HG02970 (cell line): ENCODE measurements at regions not wholly inside any gene's neighbourhood (a gene's known extent, or its start where the extent isn't known, plus 50 kb on each side); places are given as distances from the start of the nearest gene placed in this dataset.
"Not testable (repeated sequence)": the region's sequence is repeated elsewhere in the genome, so short reads cannot be mapped to it uniquely, and the experiment has no call there.

Source experiments
- ATAC-seq: cut with Tn5 transposase; IDR thresholded peaks from one replicate; pipeline ENCODE4 v1.9.1; 2021; ENCODE audit warnings: mild to moderate bottlenecking, moderate library complexity, moderate number of reproducible peaks; ENCODE audit not compliant: unreplicated experiment, low FRiP score

DNA sequence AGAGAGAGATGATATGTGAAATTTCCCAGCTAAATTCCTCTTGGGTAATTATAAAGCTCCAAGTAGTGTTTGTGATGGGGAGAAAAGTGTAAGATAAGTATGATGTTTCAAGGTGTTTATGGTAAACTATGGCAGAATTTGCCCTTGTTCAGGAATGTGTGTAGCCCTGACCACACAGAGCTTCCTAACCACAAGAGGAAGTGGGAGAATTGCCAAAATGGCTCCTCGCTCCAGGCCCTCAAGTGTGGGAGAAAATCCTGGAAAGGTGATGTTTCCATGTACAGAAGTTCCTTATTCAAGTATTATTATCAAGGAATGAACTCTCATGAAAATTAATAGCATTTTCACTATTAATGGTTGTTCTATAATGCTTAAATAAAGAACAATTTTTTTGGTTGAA, 878.3 kb downstream of the TDRD15 start:
- ATAC-seq, result no peak

DNA sequence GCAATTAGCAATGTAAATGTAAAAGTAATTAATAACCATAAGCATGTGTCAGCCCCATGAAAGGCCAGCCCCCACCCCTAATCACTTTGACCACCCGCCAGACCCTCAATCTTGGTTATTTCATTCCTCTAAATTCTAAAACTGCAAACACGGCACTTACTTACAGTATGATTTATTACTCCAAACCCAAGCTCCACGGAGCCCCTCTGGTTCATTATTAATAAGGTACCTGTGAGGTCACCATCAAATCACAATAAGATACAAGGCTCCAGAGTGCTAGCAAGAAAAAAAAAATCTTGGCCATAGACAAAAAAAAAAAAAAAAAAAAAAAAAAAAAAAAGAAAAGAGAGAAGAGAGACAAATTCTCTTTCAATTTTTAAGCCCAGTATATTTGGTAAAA, 879.5 kb downstream of the TDRD15 start:
- no peak for ATAC-seq

DNA sequence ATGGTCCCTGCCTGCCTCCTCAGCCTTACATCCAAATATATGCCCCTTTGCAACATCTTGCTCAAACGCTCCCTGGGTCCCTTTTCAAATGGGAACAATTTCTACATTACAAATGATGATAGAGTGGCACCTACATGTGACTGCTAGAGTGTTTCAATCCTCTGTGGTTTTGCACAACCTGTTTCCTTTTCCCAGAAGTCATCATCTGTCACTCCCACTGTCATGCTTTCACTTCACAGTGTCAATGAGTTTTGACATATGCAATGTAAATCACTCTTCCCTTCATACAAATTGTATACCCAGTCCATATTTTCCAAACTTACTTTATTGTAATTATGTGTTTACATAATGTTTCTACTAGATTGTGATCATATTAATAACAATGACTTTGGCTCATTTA, 887.3 kb downstream of the TDRD15 start:
- ATAC-seq, result no peak

DNA sequence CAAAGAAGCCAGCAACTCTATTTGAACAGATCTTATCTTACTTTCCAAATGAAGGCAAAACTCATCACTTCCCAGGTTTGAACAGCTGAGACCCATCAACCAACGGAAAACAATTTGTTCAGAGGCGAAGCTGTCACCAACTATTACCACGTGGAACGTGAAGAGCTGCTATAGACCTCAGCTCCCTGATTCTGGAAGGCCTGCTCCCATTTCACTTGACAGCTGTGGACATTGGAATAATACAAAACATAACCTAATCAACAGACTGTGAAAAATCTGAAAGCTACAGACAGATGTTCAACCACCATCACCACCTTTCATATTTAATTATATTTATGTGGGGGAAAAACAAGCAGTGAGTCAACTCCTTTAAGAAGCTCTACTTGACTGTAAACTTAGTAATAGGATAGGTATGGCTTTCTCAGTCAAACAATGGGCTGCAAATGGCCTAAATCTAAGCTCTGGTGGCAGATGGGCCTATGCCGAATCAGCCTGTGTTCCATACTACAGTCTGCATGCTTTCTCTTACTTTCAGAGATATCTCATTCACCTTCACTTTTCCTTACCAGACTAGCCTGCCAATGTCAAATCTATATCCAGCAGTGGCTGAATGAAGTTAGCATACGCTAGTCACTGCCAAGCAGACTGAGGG, 896.4 kb downstream of the TDRD15 start:
- no peak for ATAC-seq

DNA sequence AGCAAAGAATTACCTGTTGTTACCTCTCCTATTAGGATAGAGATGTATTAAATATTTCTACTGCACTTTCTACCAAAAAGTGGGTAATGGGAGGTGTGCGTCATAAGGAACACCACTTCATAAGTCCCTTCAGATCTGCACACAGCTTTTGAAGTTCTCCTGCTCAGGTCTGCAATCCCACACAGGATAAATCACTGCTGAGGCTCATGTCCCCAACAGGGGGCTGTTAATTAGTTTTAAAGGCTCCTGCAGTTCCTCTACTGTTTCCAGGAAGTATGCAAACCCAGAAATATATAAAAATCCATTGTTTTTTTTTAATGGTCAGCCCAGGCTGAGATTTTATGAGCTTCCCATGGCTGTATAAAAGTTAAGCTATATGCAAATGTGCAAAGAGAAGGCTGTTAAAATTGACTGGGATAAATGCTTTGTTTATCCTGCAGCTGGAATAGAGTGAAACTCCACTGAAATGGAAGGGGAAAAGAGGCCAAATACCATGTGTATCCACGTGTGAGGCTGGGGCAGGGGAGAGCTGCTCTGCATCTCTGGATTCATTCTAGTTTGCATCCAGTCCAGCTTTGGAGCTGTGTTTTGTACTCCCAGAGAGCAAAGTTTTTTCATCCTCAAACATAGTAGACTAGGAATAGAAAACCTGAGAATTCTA, 903.7 kb downstream of the TDRD15 start:
- ATAC-seq, result no peak

DNA sequence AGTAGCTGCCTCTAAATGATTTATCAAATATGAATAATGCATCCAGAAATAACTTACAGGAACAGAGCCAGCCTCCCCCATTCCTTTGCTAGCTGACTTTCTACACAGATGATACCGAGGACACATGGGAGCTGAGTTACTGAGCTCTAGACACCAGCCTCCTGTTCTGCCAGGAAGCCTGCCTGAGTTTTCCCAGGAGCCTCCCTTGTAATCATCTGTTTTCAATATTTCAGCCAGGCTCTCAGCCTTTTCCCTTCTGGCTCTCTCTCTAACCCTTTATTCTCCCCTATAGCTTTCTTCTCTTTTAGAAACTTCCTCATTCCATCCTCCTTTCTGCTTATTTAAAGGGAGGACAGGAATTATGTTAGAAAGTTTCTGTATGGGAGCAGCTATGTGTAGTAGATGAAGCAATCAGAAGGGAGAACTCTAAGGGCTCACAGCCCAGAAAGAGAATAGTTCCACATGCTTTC, 911.6 kb downstream of the TDRD15 start:
- no peak for ATAC-seq

DNA sequence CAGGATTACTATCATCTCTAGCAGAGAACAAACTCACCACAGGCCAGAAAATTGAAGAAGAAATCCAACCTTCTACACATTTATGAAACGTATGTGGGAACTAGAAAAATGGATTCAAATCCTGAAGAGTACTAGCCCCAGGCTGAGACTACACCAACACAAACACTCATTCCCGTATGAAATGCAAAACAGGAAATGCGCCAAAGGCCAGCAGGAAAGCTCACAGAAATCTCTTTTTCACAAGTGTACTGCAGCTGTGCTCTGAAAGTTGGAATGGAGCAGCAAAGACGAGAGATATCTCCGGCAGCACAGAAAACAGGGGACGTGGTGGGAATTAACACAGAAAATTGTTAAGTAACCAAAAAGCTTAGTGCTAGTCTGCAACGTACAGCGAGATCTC, 913.5 kb downstream of the TDRD15 start:
- ATAC-seq, result no peak

DNA sequence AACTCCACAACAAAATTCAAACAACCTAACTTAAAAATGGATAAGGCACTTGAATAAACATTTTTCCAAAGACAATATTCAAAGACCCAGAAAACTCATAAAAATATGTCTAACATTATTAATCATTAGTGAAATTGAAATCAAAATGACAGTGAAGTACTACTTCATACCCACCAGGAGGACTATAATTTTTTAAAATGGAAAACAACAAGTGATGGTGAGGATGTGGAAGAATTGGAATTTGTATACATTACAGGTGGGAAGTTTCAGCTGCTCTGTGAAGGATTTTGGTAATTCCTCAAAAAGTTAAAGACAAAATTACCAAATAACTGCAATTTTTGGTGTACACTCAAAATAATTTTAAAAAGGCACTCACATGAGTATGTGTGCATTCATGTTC, 920.0 kb downstream of the TDRD15 start:
- ATAC-seq, result no peak

DNA sequence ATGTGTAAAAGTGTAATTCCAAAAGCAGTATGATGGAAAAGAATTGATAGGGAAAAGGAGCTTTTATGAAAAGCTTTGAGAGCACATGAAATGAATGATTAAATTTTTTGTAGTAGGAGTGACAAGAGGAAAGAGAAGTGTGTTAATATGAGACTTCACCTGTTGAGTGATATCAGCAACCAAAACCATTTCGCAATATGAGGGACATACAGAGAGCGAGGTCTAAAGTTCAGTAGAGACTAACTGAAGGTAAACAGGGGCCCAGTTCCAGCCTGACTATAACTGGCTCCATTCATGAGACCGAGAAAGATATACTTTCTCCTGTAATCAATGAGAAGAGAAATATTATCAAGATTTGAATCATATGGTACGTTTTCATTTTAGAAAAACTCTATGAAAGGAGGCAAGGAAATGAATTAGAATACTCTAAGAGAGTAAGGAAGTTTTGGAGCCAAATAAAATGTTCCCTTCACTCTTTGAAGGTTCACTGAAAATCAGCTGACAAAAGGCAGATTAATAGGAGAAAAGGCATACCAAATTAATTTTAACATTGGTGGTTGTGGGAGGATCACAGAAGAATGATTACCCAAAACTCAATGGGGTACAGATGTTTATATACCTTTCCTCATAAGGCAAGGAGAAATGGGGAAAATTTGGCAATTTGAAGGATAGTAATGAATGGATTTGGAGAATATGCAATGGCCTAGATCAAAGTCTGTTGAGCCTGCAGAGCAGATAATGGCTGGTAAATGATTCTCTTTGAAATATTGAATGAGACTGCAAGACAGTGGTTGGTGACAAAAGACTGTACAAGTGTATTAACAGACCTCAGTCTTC, 932.2 kb downstream of the TDRD15 start:
- no peak for ATAC-seq

DNA sequence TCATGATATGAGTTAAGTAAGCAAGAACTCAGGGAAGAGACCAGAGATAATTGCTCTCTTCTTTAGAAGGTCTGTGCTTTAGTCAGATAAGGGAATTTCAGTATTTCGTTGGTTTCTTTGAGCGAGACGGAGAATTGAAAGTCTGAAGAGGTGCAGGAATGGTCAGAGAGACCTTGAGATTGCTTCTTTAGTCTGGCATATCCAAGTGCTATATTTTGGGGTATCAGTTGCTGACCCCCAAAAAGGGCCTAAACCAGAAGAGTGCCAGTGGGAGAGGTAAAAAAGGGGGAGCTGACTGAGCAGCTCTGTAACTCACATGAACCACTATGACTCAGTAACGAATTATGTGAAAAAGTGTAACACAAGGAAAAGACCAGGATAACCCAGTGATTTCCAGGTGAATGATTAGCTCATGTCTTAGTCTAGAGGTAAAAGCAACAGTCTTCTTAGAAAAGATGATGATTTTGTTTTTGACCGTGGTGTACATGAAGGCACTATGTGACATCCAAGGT, 932.9 kb downstream of the TDRD15 start:
- ATAC-seq, result no peak

DNA sequence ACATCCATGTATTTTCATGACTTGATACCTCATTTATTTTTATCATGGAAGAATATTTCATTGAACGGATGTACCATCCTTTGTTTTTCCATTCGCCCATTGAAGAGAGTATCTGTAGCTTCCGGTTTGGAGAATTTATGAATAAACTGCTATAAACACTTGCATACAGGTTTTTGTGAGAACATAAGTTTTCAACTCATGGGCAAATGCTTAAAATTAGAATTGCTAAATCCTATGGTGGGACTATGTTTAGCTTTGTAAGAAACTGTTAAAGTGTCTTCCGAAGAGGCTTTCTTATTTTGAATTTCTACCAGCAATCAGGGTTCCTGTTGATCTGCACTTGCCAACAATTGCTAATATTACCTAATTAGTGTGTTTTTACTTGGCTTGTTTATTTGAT, 938.9 kb downstream of the TDRD15 start:
- ATAC-seq, result no peak

DNA sequence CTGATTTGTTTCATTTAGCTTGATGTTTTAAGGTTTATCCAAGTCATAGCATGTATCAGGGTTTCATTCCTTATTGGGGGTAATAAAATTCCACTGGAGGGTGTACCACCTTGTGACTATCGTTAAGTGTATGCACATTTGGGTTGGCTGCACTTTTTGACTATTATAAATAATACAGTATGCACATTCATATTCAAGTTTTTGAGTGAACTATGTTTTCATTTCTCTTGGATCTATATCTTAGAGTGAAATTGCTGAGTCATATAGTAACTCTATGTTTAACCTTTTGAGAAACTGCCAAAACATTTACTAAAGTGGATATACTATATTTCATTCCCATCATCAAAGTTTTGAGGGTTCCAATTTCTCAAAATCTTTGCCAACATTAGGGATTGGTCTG, 952.7 kb downstream of the TDRD15 start:
- ATAC-seq, result no peak

DNA sequence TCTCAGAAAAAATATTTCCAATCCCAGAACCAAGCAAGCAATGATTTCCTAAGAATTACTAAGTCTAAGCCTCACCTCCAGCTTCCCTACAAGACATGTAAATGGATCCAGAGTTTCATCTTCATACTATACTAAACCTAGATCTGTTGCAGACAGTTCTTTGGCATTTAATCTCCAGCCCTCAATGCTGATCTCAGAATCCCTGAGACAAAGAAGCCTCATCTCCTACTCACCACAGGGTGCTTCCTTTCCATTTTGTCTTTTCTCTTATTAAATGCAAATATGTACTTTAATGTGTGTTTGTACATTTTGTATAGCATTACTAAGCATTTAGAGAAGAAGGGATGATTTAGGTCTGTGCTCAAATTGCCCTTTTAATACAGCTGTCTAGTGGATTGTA, 954.9 kb downstream of the TDRD15 start:
- no peak for ATAC-seq

DNA sequence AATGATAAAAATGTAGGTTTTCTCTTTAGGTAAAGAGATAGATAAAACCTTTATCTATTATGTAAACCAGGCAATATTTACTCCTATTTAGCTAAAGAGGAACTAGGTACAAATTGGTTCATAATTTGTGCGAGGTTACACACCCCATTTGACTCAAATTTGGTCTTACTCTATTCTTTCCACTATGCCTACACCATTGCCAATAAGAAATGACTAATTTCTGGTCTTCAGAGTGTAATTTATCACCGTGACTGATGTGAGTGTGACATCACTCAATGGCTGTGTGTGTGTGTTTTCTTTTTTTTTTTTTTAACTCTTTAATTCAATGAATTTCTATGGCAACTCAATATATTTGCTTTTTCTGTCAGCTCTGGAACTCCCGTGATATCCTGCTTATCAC, 955.8 kb downstream of the TDRD15 start:
- no peak for ATAC-seq

DNA sequence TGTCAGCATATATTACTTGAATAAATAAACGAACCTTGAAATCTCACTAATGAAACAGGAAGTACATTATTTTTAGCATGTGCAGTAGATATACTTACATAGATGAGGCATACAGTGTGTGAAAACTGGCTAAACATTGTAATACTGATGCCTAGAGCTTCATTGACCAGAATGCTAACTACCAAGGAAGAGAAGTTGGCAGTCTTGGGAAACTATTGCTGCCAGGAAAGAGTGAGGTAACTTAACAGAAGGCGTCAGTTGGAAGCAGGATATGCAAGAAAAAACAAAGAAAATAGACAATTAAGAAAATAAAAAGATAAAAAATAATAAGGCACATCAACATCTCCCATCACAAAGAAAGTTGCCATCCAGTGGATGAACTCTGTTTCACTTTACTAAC, 963.0 kb downstream of the TDRD15 start:
- ATAC-seq, result no peak

DNA sequence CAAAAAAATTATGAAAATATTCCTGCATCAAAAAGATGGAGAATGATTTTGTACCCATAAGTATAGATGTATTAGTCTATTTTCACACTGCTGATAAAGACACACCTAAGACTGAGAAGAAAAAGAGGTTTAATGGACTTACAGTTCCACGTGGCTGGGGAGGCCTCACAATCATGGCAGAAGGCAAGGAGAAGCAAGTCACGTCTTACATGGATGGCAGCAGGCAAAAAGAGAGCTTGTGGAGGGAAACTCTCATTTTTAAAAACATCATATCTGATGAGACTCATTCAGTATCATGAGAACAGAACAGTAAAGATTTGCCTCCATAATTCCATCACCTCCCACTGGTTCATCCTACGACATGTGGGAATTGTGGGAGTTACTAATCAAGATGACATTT, 979.8 kb downstream of the TDRD15 start:
- ATAC-seq, result not testable (repeated sequence)

DNA sequence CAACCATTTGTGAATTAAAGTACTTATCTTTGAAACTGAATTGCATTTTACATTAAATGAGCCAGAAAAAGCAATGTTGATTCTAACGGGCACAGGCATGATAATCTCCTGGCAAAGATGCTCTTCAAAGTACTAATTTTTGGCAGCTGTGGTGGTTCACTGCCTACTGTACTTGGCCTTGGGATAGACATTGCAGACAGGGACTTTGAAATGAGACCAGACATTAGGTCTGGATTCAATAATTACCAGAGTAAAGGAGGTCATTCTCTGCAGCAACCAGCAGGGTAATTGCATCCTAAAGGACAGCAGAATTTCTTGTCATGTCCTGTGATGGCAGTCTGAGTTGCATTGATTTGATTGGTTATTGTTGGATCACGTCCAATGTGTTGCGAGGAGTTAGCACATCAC, 986.5 kb downstream of the TDRD15 start:
- no peak for ATAC-seq

DNA sequence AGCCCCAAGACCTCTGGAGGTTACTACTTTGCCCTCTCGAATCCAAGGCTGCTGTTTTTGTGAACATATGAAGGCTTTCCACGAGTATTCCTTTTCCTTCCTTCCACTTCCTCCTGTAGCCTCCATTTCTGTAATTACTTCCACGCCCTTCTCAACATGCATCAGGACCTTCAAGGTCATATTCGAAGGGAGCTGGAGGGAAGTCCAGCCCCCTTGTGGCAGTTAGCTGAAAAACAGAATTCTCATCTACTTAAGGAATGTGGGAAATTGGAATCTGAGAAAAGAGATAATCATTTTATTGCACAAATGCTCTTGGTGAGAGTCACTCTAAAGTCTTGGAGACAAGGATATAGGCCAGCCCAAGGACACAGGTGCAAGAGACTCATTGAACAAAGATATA, 1000.2 kb downstream of the TDRD15 start:
- no peak for ATAC-seq

DNA sequence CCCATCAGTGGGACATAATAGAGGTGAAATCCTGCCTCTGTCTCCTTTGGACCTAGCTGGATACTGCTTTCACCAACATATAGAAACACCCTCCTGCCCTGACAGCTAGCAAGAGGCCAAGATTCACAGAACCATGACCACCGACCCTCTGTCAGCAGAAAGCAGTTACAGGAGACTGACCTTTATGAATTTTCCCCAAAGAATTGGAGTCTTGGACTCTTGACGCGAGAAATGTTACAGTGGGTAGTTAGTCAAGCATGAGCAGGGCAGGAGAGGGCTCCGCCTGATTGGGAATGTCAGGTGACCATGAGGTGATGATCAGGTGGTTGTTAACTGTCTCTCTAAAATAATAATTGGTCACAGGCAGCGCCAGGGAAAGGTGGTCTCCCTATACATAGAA, 1002.3 kb downstream of the TDRD15 start:
- ATAC-seq, result no peak

DNA sequence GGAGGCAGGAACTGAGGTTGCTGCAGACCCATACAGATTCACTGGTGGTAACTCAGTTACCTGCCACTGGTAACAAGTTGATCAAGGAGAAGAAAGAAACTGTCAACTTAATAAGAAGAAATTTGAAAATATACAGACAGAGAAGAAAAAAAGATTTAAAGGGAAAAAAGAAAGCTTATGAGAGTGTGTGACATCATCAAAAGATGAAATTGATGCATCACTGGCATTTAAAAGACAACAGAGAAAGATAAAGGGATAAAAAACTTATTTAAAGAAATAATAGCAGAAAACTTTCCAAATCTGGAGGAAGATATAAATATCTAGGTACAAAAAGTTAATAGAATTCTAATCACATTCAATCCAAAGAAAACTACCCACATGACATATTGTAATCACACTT, 1003.2 kb downstream of the TDRD15 start:
- no peak for ATAC-seq

DNA sequence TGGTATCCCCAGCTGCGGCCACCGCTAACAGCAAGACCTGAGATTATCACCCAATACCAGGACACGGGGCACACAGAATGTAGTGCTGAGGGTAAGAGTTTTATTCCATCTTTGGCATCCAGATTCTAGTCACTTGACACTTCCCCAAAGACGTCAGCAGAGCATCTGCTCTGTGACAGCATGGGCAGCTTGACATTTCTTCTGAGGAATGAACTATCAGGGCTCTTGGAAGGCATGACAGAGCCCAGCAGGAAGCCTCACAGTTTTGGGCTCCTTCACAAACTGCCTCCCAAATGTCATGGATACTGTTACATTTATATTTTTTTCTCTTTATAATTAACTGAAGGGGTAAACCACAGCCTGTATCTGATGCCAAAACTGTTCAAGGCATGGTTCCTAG, 1010.7 kb downstream of the TDRD15 start:
- no peak for ATAC-seq
